GM19239 (cell line): ENCODE measurements at regions not wholly inside any gene's neighbourhood (a gene's known extent, or its start where the extent isn't known, plus 50 kb on each side); places are given as distances from the start of the nearest gene placed in this dataset.

Experiments used
- DNase-seq: peaks from one replicate; pipeline ENCODE4 v3.0.0; 2011; ENCODE audit warnings: low spot score; ENCODE audit not compliant: insufficient read length
- FAIRE-seq: peaks from 2 replicates; lab custom pipeline; 2011; peaks lifted over from hg19 to GRCh38; lab: Jason Lieb, UNC

DNA sequence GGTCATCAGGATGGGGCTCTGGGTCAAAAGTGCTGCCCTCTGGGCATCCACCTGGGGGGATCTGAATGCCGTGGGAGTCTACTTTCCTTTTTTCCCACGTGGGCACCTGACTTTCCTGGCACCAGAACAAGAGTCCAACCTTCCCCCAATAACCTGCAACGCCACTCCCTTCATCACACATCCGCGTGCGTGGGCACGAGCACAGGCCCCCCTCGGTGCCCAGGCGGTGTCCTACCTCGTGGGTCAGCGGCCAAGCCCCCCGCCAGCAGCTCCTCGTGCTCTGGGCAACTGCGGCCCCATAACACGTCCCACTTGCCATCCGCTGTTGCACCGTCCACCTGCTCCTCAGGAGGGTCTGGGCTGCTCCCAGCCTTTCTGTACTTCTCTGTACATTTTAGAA, 87.0 kb downstream of the YTHDF1 start:
- no peak for DNase-seq
- no peak for FAIRE-seq

DNA sequence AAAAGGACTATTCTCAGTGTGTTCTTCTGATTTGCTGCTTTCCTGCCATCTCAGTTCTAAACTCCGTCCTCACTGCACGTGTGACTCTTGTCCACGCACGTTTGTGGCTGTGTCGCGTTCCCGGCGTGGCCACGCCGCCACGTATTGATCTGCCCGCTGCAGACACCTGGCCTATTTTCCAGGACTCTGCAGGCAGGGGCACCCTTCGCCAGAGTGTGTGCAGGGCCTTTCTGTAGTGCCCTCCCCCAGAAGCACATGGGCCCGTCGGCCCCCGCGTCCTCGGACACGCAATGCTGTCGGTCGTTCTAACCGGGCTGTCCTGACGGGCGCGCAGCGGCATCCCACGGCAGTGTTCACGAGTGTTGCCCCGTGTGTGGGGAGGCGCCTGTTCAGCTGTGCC, 87.6 kb downstream of the YTHDF1 start:
- DNase-seq (no peak), FAIRE-seq (no peak)

DNA sequence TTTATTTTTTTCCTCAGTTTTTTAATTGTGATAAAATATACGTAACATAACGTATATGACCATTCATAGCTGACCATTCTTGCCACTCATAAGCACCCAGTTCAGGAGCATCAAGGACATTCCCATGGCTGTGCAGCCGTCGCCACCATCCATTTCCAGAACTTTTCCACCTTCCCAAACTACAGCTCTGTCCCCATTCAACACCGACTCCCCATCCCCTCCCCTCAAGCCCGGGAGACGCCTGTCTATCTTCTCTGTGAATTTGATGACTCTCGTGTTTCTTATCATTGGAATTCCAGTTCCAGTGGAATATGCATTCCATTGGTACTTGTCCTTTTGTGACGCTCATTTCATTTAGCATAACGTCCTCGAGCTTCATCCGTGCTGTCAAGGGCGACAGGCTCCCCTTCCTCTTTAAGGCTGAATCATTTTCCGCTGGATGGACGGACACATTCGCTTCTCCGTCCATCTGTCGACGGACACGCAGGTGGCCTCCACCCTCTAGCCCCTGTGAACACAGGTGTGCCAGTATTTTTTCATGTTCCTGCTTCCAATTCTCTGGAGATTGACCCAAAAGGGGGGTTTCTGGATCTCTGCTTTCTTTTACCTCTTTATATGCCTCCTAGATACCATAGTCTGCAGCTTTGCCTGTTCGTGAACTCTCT, 88.1 kb downstream of the YTHDF1 start:
- FAIRE-seq: no peak
- DNase-seq: no peak

GRCh38 chr20:63126876-63127699, 88.8 kb downstream of the YTHDF1 start:
- FAIRE-seq: no peak
- DNase-seq: no peak

DNA sequence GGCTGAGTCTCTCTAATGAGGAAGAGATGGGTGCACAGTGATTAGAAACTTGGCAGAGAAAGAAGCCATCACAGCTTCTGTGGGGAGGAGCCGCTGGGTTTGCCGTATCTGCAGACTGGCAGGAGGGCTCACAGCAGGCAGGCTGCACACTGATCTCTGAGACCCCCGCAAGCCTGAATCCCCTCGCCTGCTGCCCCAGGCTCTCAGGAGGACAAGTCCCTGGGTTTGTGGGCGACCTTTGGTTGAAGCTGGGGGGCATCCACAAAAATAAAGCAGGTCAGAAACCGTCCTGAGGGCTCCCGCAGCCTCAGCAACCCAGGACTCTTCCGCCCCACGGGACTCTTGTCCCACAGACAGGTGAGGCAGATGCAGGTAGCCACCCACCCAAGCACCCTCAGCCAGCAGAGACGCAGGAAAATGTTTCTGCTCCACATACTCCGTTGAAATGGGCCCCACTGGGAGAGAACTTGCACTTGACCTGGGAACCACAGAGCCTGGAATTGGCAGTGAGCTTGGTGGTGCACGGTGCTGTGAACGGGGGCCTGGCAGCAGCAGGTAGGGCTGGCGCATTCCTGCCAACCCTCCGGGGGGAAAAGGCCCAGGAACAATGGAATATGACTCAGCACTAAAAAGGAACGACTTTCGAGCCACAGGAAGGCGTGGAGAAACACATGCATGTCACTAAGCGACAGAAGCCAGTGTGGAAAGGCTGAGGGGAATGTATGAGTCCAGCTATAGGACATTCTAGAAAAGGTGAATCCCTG, 89.9 kb downstream of the YTHDF1 start:
- no peak for FAIRE-seq
- DNase-seq: no peak

GRCh38 chr20:63125581-63125837, 90.4 kb downstream of the YTHDF1 start:
- no peak for FAIRE-seq
- DNase-seq: no peak

DNA sequence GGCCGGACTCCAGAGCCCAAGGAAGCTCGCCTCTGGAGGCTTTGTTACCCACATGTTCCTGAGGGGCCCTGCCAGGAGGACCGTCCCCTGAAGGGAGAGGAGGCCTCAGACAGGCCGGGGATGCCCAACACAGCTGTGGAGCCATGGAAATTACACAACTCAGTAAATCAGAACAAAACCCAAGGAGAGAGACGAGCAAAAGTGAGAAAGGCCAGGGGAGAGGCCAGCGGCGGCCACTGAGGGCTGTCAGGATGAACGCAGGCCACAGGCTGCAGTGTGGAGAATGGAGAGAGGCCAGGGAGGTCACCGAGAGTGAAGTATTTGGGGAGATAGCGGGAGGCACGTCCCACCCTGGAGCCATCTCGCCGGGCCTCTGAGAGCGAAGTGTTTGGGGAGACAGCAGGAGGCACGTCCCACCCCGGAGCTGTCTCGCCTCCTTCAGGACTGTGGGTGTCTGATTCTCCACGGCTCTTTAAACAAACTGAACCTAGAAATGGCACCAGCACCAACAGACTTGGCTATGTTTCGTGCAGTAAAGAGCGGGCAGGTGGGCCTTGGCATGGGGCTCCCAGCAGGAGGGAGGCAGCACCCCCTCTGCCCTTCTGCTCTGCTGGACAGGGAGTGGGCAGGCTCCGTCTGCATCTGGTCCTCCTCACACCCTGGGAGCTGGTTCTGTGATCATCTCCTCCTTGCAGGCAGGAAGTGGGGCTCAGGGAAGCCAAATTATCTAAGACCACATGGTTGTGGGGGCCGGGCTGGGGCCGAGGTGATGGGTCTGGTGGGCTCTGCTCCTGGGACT, 91.0 kb downstream of the YTHDF1 start:
- FAIRE-seq: no peak
- DNase-seq: no peak

DNA sequence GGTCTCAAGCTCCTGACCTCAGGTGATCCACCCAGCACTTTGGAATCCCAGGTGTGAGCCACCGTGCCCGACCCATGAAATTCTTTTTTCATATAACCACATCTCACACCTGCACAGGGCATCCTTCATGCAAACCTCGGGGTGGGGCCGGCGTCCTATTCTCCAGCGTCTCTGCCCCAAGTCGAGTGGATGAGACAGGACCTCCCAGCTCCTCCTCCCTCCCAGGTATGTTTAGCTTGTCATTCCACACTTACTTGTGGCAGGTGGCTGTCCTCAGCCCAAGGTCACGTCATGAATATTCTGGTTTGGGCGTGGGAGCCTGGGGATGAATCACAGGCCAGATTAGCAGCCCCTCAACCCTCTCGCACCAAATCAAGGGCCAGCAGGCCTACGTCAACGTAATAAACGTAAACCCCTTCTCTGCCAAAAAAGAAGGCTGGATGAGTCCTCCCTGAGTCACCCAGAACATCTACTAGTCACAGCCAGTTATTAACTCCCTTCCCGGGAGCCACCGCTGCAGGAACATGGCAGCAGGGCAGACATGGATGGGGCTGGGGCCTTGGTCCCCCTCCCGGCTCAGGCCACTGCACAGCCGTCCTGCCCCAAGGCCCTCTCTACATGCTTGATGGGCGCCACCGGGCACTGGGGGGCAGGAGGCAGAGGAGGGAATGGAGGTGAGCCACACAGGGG, 91.7 kb downstream of the YTHDF1 start:
- no peak for FAIRE-seq

DNA sequence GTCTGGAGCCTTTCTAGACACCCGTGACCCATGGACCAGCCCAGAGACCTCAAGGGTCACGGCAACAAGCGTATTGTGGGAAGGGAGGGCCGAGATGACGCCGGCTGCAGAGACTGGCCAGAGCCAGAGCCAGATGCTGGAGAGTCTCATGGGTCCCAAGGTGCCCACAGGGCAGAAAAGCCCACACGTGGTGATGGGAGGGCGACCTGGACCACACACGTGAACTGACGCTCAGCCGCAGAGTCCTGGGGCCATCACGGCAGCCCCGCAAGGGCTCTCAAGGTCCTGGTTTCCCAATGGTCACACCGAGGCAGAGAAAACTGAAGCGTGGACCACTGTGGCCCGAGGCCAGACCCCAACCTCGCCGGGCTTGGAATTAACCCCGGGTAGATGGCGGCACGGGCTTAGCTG, 92.6 kb downstream of the YTHDF1 start:
- DNase-seq: no peak
- no peak for FAIRE-seq

More for the DNA sequence above, 91.7 kb downstream of the YTHDF1 start:
- no peak for DNase-seq

- DNase-seq (no peak), FAIRE-seq (no peak)
These were observed 93.3 kb downstream of the YTHDF1 start for GRCh38 chr20:63122626-63123025.

GRCh38 chr20:63121749-63122405, 94.1 kb downstream of the YTHDF1 start:
- DNase-seq (no peak), FAIRE-seq (no peak)

- FAIRE-seq (no peak), DNase-seq (no peak)
These were observed 94.7 kb downstream of the YTHDF1 start for GRCh38 chr20:63121246-63121645.

DNA sequence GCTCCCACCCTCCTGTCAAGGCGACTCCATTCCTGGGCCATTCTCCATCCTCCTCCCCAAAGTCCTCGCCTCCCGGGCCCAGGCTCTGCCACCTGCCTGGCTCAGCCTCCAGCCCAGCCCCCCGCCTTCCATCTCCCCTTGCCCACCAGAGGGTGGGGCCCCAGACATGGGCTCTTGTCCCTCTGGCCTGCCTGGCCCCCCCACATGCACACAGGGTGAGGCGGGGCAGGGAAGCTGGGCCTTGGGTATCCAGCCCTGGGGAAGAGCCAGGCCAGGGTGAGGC, 95.2 kb downstream of the YTHDF1 start:
- no peak for FAIRE-seq

GRCh38 chr20:63119963-63120807, 95.7 kb downstream of the YTHDF1 start:
- no peak for FAIRE-seq

More for the DNA sequence above, 95.2 kb downstream of the YTHDF1 start:
- no peak for DNase-seq

DNA sequence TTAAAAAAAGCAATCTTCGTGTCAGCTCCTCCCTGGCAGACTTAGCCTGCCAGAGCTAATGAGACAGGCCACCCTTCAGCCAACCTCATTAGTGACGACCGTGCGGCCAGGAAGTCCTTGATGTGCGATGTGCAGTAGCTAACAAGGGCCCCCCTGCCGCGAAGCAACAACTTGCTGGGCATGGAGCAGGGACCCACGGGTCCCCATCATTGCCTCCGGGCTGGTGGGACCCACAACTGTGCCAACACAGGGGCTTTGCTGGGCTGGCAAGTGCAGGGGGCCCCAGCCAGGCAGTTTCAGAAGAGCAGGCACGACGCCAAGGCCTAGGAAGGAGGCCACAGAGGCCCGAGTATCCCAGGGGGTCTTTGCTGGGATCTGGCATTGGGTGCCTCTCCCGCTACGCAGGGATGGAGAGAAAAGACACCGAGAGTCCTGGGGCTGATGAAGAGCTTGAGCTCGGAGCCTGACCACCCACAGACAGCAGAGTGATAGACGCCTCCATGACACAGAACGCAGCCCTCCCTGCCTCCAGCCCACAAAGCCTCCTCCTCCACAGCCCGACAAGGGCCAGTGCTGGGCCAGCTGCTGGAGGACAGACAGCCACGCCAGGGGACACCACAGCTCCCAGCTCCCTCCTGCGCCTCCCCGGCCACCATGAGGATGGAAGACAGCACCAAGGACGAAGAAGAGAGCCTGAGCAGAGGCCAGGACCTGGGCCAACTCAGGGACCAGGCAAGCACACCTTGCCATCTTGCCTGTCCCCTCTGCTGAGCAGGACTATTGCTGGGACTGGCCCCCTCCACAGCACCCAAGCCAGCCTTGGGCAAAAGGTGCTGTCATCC, 96.6 kb downstream of the YTHDF1 start:
- DNase-seq: no peak
- FAIRE-seq: no peak

More at GRCh38 chr20:63119963-63120807, 95.7 kb downstream of the YTHDF1 start:
- DNase-seq: no peak

DNA sequence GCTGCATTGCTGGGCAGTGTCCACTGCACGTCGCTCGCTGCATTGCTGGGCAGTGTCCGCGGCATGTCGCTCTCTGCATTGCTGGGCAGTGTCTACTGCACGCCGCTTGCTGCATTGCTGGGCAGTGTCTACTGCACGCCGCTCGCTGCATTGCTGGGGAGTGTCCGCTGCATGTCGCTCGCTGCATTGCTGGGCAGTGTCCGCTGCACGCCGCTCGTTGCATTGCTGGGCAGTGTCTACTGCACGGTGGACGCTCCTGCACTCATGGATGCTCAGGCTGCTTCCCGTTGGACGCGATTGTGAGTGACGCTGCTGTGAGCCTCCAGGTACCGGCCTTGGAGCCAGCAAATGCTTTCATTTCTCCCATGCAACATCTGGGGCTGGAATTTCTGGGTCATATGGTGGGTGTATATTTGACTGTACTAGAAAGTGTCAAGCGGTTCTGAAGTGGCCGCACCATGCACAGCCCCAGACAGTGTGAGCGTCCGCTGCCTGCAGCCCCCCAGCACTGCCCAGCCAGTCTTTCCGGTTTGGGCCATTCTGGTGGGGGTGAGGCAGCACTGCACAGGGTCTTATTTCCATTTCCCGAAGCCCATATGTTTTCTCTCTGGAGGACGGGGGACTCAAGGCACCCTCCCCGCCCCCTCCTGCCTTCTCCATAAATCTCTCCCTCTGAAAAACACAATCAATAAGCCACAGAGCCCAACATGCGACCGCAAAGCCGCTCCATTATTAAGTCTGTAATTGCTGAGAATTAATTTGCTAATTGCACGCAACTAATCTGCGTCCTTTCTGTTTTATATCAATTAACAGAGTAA, 97.4 kb downstream of the YTHDF1 start:
- no peak for FAIRE-seq
- no peak for DNase-seq
